ENCODE measurements at regions not wholly inside any gene's neighbourhood (a gene's known extent, or its start where the extent isn't known, plus 50 kb on each side); places are given as distances from the start of the nearest gene placed in this dataset.

GRCh38 chr14:25136811-25137210 is 86.9 kb upstream of the STXBP6 start:
- H3K79me2 ChIP-seq (ENCODE audit: low read length): no peaks in the 10 kb centered on the region
- H3K9ac ChIP-seq (ENCODE audit: low read length): no peak overlapping the region
- no peak overlapping the region for H3K4me2 ChIP-seq (ENCODE audit: low read length)
- no peak overlapping the region for H2AFZ ChIP-seq (ENCODE audit: low read length)
- no peaks in the 10 kb centered on the region for H3K9me3 ChIP-seq (ENCODE audit: low read length)
- TF ChIP-seq EZH2phosphoT487 (IDR thresholded peaks at IDR 0.05; ENCODE audit: borderline replicate concordance, low read length): no peak
- no peak for TF ChIP-seq CTCF (conservative IDR thresholded peaks at IDR 0.05; ENCODE audit: low read depth, low read length)
- TF ChIP-seq EZH2 (IDR thresholded peaks at IDR 0.05; ENCODE audit: low read length, unreplicated experiment): no peak
- H3K9me2 ChIP-seq (replicated peaks; ENCODE audit: low read length): no peaks in the 10 kb centered on the region
- H3F3A ChIP-seq (ENCODE audit: low read length, unreplicated experiment): no peaks in the 10 kb centered on the region
- BruUV-seq (replicated peaks): no TSS peak
- H4K20me1 ChIP-seq (ENCODE audit: low read length): no peaks in the 10 kb centered on the region
- H3K4me1 ChIP-seq (ENCODE audit: insufficient read depth, low read length): no peaks in the 10 kb centered on the region
- no peak overlapping the region for H3K27ac ChIP-seq (ENCODE audit: low read length)
- ATAC-seq (no peak), DNase-seq (no peak)
- CTCF ChIA-PET: no interaction called here
- H3K27me3 ChIP-seq (ENCODE audit: low read length): no peaks in the 10 kb centered on the region
- H3K4me3 ChIP-seq (ENCODE audit: low read length): no peak overlapping the region
- no peaks in the 10 kb centered on the region for H3K36me3 ChIP-seq (ENCODE audit: low read depth, low read length)
- intact Hi-C loops (cut with micrococcal nuclease): no loop called here
- POLR2A ChIA-PET (ENCODE audit: unreplicated experiment): no interaction called here

- intact Hi-C loops (cut with micrococcal nuclease): no loop called here
These were observed 84.2 kb upstream of the STXBP6 start for GRCh38 chr14:25134184-25134583.

More at GRCh38 chr14:25134184-25134583, 84.2 kb upstream of the STXBP6 start:
- no peaks in the 10 kb centered on the region for H3K27me3 ChIP-seq (ENCODE audit: low read length)
- no peak overlapping the region for H2AFZ ChIP-seq (ENCODE audit: low read length)
- no TSS peak for BruUV-seq (replicated peaks)
- no peaks in the 10 kb centered on the region for H3K9me3 ChIP-seq (ENCODE audit: low read length)
- no peak overlapping the region for H3K4me3 ChIP-seq (ENCODE audit: low read length)
- H4K20me1 ChIP-seq (ENCODE audit: low read length): no peaks in the 10 kb centered on the region
- TF ChIP-seq EZH2 (IDR thresholded peaks at IDR 0.05; ENCODE audit: low read length, unreplicated experiment) (no peak), CTCF (conservative IDR thresholded peaks at IDR 0.05; ENCODE audit: low read depth, low read length) (no peak), EZH2phosphoT487 (IDR thresholded peaks at IDR 0.05; ENCODE audit: borderline replicate concordance, low read length) (no peak)
- H3K9ac ChIP-seq (ENCODE audit: low read length): no peak overlapping the region
- H3K36me3 ChIP-seq (ENCODE audit: low read depth, low read length): no peaks in the 10 kb centered on the region
- no peak overlapping the region for H3K27ac ChIP-seq (ENCODE audit: low read length)
- POLR2A ChIA-PET (ENCODE audit: unreplicated experiment): no interaction called here
- no peaks in the 10 kb centered on the region for H3K4me1 ChIP-seq (ENCODE audit: insufficient read depth, low read length)
- H3K9me2 ChIP-seq (replicated peaks; ENCODE audit: low read length): no peaks in the 10 kb centered on the region
- DNase-seq (no peak), ATAC-seq (no peak)
- H3F3A ChIP-seq (ENCODE audit: low read length, unreplicated experiment): no peaks in the 10 kb centered on the region
- CTCF ChIA-PET: no interaction called here
- H3K4me2 ChIP-seq (ENCODE audit: low read length): no peak overlapping the region
- H3K79me2 ChIP-seq (ENCODE audit: low read length): no peaks in the 10 kb centered on the region

All from PC-3 (cell line).